HepG2 (cell line): ENCODE measurements at regions not wholly inside any gene's neighbourhood (a gene's known extent, or its start where the extent isn't known, plus 50 kb on each side); places are given as distances from the start of the nearest gene placed in this dataset.
"Not testable (repeated sequence)": the region's sequence is repeated elsewhere in the genome, so short reads cannot be mapped to it uniquely, and the experiment has no call there.

Experiments
- ATAC-seq: fragments of 200-7000 bp; cut with Tn5 transposase; 3 replicates; pipeline ENCODE4 v1.9.1; 2020; ENCODE audit warnings: mild to moderate bottlenecking, moderate library complexity
- BruUV-seq: library from RNA; stranded (reverse); fragments of 400-500 nt; replicated peaks from 2 replicates; lab custom pipeline; 2021; lab: Mats Ljungman, UMichigan
- CTCF ChIA-PET: fragments of 300-600 bp; formaldehyde crosslinking; extraction: SDS; loops from one replicate; lab custom pipeline; 2021; ENCODE audit warnings: low total read pairs, inconsistent platforms, low intra/inter-chr PET ratio; lab: Yijun Ruan, JAX
- POLR2A ChIA-PET: fragments of 350-600 bp; sonication (Branson Sonifier 250); formaldehyde crosslinking; loops from one replicate; lab custom pipeline; 2020; ENCODE audit warnings: antibody characterized with exemption, inconsistent platforms; lab: Yijun Ruan, JAX
- DNase-seq: peaks from one replicate; pipeline ENCODE4 v3.0.0-alpha.2; 2015; ENCODE audit warnings: low spot score
- FAIRE-seq: peaks from 3 replicates; lab custom pipeline; 2011; peaks lifted over from hg19 to GRCh38; lab: Jason Lieb, UNC
- H2AFZ ChIP-seq: one replicate; pipeline ENCODE4 v1.6.1; 2011; ENCODE audit warnings: low read length, inconsistent platforms
- H3K27ac ChIP-seq: fragments of 300-600 bp; 3 replicates; pipeline ENCODE4 v1.8.0; 2011; ENCODE audit warnings: mixed run types, mild to moderate bottlenecking, mixed read lengths, low read length, inconsistent platforms; ENCODE audit not compliant: insufficient read depth; ENCODE audit errors: extremely low read length
- H3K27me3 ChIP-seq, 2 experiments: fragments of 200-600 bp in 1 of 2; 2 replicates in 1 of 2; 3 replicates in 1 of 2; pipeline versions ENCODE4 v1.6.0 to v1.8.0; 2011; ENCODE audit warnings: low read length in 2 of 2, mild to moderate bottlenecking in 2 of 2, moderate library complexity in 2 of 2, inconsistent platforms in 1 of 2; ENCODE audit not compliant: insufficient read depth in 2 of 2, control insufficient read depth in 1 of 2
- H3K36me3 ChIP-seq, 2 experiments: fragments of 200-600 bp in 1 of 2; replicated peaks in 1 of 2; 2 replicates in 1 of 2; 3 replicates in 1 of 2; pipeline versions ENCODE4 v1.5.1 to v1.8.0; 2011; ENCODE audit warnings: low read length in 2 of 2, inconsistent platforms in 1 of 2; ENCODE audit not compliant: insufficient read depth in 2 of 2, control insufficient read depth in 1 of 2
- H3K4me1 ChIP-seq: 2 replicates; pipeline ENCODE4 v1.5.1; 2012; ENCODE audit warnings: low read length, inconsistent platforms; ENCODE audit not compliant: insufficient read depth
- H3K4me2 ChIP-seq: 2 replicates; pipeline ENCODE4 v1.6.0; 2011; ENCODE audit warnings: low read depth, low read length, inconsistent platforms
- H3K4me3 ChIP-seq, 3 experiments: fragments of 200-600 bp in 1 of 3; sonication (generic), shearing (Covaris generic) in 1 of 3; replicated peaks in 1 of 3; 2 replicates each; pipeline ENCODE4 v1.5.1; 2011 to 2016; ENCODE audit warnings: low read length in 3 of 3, inconsistent platforms in 2 of 3, low read depth in 2 of 3, mild to moderate bottlenecking in 2 of 3, control low read depth in 1 of 3, mixed read lengths in 1 of 3; ENCODE audit not compliant: insufficient read depth in 1 of 3
- H3K79me2 ChIP-seq: one replicate; pipeline ENCODE4 v1.6.1; 2011; ENCODE audit warnings: low read length, inconsistent platforms; ENCODE audit not compliant: insufficient read depth
- H3K9ac ChIP-seq: 2 replicates; pipeline ENCODE4 v1.6.0; 2011; ENCODE audit warnings: mild to moderate bottlenecking, low read depth, low read length, inconsistent platforms; ENCODE audit not compliant: insufficient read depth
- H3K9me3 ChIP-seq: 2 replicates; pipeline ENCODE4 v1.5.1; 2012; ENCODE audit warnings: mild to moderate bottlenecking, low read length
- H4K20me1 ChIP-seq: 2 replicates; pipeline ENCODE4 v1.6.0; 2011; ENCODE audit warnings: inconsistent platforms, mild to moderate bottlenecking, low read length, moderate library complexity; ENCODE audit not compliant: insufficient read depth
- GLI4 ChIP-seq: sonication (generic); formaldehyde crosslinking; IDR thresholded peaks from 2 replicates; pipeline ENCODE4 v1.5.1; 2020; ENCODE audit warnings: missing genetic modification reagents, mild to moderate bottlenecking, moderate library complexity, borderline replicate concordance
- NBN ChIP-seq: fragments of 450-650 bp; conservative IDR thresholded peaks from 2 replicates; pipeline ENCODE4 v1.6.1; 2017
- PHF21A ChIP-seq: sonication (generic); formaldehyde crosslinking; IDR thresholded peaks from 2 replicates; pipeline ENCODE4 v1.5.0; 2020; ENCODE audit warnings: mild to moderate bottlenecking, missing genetic modification reagents
- ZBTB37 ChIP-seq: sonication (generic); formaldehyde crosslinking; IDR thresholded peaks from 2 replicates; pipeline ENCODE4 v1.4.0; 2020; ENCODE audit warnings: mild to moderate bottlenecking, missing genetic modification reagents
- WGBS: methylation state at CpG from one replicate; pipeline ENCODE4 v1.1.6; 2017; ENCODE audit warnings: low lambda C conversion rate; 5-methylcytosine and 5-hydroxymethylcytosine counted together
- in situ Hi-C: cut with HindIII; loops from 2 replicates; pipeline ENCODE4 v1.10.0; 2017; ENCODE audit warnings: low pct_unique_long_range_greater_than_20kb; ENCODE audit not compliant: extremely low pct_ligation_motif_present
- intact Hi-C: fragments of 100-400 bp; cut with micrococcal nuclease; formaldehyde crosslinking; loops from one replicate; pipeline ENCODE4 v1.10.0; 2022; ENCODE audit not compliant: unreplicated experiment

GRCh38 chr1:233505130-233505529 lies 108.8 kb upstream of the KCNK1 start:
- Histone ChIP-seq H3K9ac (no peak overlapping the region), H3K4me1 (no peaks in the 10 kb centered on the region), H3K4me3 (no peak overlapping the region), H3K9me3 (no peaks in the 10 kb centered on the region), H3K79me2 (no peaks in the 10 kb centered on the region), H3K36me3 (no peaks in the 10 kb centered on the region), H2AFZ (no peak overlapping the region), H3K27ac (no peak overlapping the region), H4K20me1 (no peaks in the 10 kb centered on the region), H3K4me2 (no peak overlapping the region), H3K27me3 (no peaks in the 10 kb centered on the region; a peak in 1 of 5 replicates)
- no peak for TF ChIP-seq NBN
- BruUV-seq, result no TSS peak
- no peak for ATAC-seq
- CTCF ChIA-PET, result no interaction called here
- DNase-seq, result no peak
- POLR2A ChIA-PET, result no interaction called here
- in situ Hi-C loops (no loop called here), intact Hi-C loops (no loop called here)
- no peak for FAIRE-seq

GRCh38 chr1:233505889-233506288 lies 108.0 kb upstream of the KCNK1 start:
- CTCF ChIA-PET, in situ Hi-C loops: not testable (repeated sequence)

GRCh38 chr1:233509526-233509925 lies 104.4 kb upstream of the KCNK1 start:
- no peak for DNase-seq
- intact Hi-C loops (no loop called here), in situ Hi-C loops (no loop called here)
- Histone ChIP-seq H3K36me3 (no peaks in the 10 kb centered on the region), H2AFZ (no peak overlapping the region), H3K4me1 (no peaks in the 10 kb centered on the region), H3K27me3 (no peaks in the 10 kb centered on the region; a peak in 1 of 5 replicates), H3K79me2 (no peaks in the 10 kb centered on the region), H3K4me3 (no peak overlapping the region), H4K20me1 (no peaks in the 10 kb centered on the region), H3K9me3 (no peaks in the 10 kb centered on the region), H3K4me2 (no peak overlapping the region), H3K9ac (no peak overlapping the region), H3K27ac (no peak overlapping the region)
- ChIA-PET CTCF (no interaction called here), POLR2A (no interaction called here)
- TF ChIP-seq ZBTB37 (CRISPR knock-in tag) (no peak), PHF21A (CRISPR knock-in tag) (no peak), GLI4 (no peak)
- no TSS peak for BruUV-seq
- 18% methylated on average over 3 of the region's 3 CpGs for WGBS
- no peak for FAIRE-seq
- no peak for ATAC-seq

More at GRCh38 chr1:233505889-233506288, 108.0 kb upstream of the KCNK1 start:
- BruUV-seq, POLR2A ChIA-PET, FAIRE-seq, H3K36me3 ChIP-seq, DNase-seq, H4K20me1 ChIP-seq, intact Hi-C loops, H3K27ac ChIP-seq, H3K9ac ChIP-seq, H3K4me2 ChIP-seq, H3K9me3 ChIP-seq, H2AFZ ChIP-seq, H3K79me2 ChIP-seq, H3K4me3 ChIP-seq, H3K27me3 ChIP-seq, H3K4me1 ChIP-seq, ATAC-seq: not testable (repeated sequence)
- 0% methylated on average over 3 of the region's 3 CpGs for WGBS
